DOHH2 (cell line): ENCODE measurements at regions not wholly inside any gene's neighbourhood (a gene's known extent, or its start where the extent isn't known, plus 50 kb on each side); places are given as distances from the start of the nearest gene placed in this dataset.

Experiments
- CTCF ChIP-seq: fragments of 200-600 bp; sonication (generic); IDR thresholded peaks from one replicate; pipeline ENCODE4 v1.5.1; 2014; ENCODE audit warnings: antibody characterized with exemption, mild to moderate bottlenecking, low read depth, low read length; ENCODE audit not compliant: poor library complexity, severe bottlenecking
- EZH2phosphoT487 ChIP-seq: fragments of 200-600 bp; sonication (generic); IDR thresholded peaks from 2 replicates; pipeline ENCODE4 v1.6.1; 2017; ENCODE audit warnings: borderline replicate concordance, mild to moderate bottlenecking, antibody characterized with exemption, low read length, moderate library complexity, mixed read lengths

- TF ChIP-seq CTCF (no peak), EZH2phosphoT487 (no peak)
Observed at GRCh38 chr22:26933105-26933590, 275.8 kb downstream of the MIAT start.
